ENCODE measurements at regions not wholly inside any gene's neighbourhood (a gene's known extent, or its start where the extent isn't known, plus 50 kb on each side); places are given as distances from the start of the nearest gene placed in this dataset.

GRCh38 chr4:128363966-128364365 lies 76.4 kb upstream of the PGRMC2 start:
- intact Hi-C loops (cut with micrococcal nuclease) = no loop called here

- intact Hi-C loops (cut with micrococcal nuclease) = no loop called here
Observed at GRCh38 chr4:128362760-128363159, 75.1 kb upstream of the PGRMC2 start.

GRCh38 chr4:128359422-128359821 lies 71.8 kb upstream of the PGRMC2 start:
- intact Hi-C loops (cut with micrococcal nuclease) = no loop called here

GRCh38 chr4:128358913-128359279 lies 71.3 kb upstream of the PGRMC2 start:
- intact Hi-C loops (cut with micrococcal nuclease) = no loop called here

- intact Hi-C loops (cut with micrococcal nuclease) = no loop called here
Observed at GRCh38 chr4:128358231-128358912, 70.8 kb upstream of the PGRMC2 start.

- intact Hi-C loops (cut with micrococcal nuclease) = no loop called here
Observed at GRCh38 chr4:128357286-128357685, 69.7 kb upstream of the PGRMC2 start.

GRCh38 chr4:128355305-128355704 lies 67.7 kb upstream of the PGRMC2 start:
- intact Hi-C loops (cut with micrococcal nuclease) = no loop called here

- intact Hi-C loops (cut with micrococcal nuclease) = no loop called here
Observed at GRCh38 chr4:128354205-128354821, 66.7 kb upstream of the PGRMC2 start.

- intact Hi-C loops (cut with micrococcal nuclease) = no loop called here
Observed at GRCh38 chr4:128353791-128354190, 66.2 kb upstream of the PGRMC2 start.

- intact Hi-C loops (cut with micrococcal nuclease) = no loop called here
Observed at GRCh38 chr4:128351502-128351901, 63.9 kb upstream of the PGRMC2 start.

- intact Hi-C loops (cut with micrococcal nuclease) = no loop called here
Observed at GRCh38 chr4:128350449-128351045, 62.9 kb upstream of the PGRMC2 start.

GRCh38 chr4:128349921-128350320 lies 62.3 kb upstream of the PGRMC2 start:
- intact Hi-C loops (cut with micrococcal nuclease) = no loop called here

GRCh38 chr4:128347930-128348660 lies 60.5 kb upstream of the PGRMC2 start:
- intact Hi-C loops (cut with micrococcal nuclease) = no loop called here

- intact Hi-C loops (cut with micrococcal nuclease) = no loop called here
Observed at GRCh38 chr4:128347175-128347868, 59.7 kb upstream of the PGRMC2 start.

- intact Hi-C loops (cut with micrococcal nuclease) = no loop called here
Observed at GRCh38 chr4:128346054-128346716, 58.6 kb upstream of the PGRMC2 start.

GRCh38 chr4:128345650-128346049 lies 58.0 kb upstream of the PGRMC2 start:
- intact Hi-C loops (cut with micrococcal nuclease) = no loop called here

GRCh38 chr4:128342762-128343161 lies 55.1 kb upstream of the PGRMC2 start:
- intact Hi-C loops (cut with micrococcal nuclease) = no loop called here

GRCh38 chr4:128341634-128342033 lies 54.0 kb upstream of the PGRMC2 start:
- intact Hi-C loops (cut with micrococcal nuclease) = no loop called here

- intact Hi-C loops (cut with micrococcal nuclease) = no loop called here
Observed at GRCh38 chr4:128338634-128339355, 51.2 kb upstream of the PGRMC2 start.

- intact Hi-C loops (cut with micrococcal nuclease) = no loop called here
Observed at GRCh38 chr4:128337863-128338262, 50.2 kb upstream of the PGRMC2 start.
